GM23338 (cell line): ENCODE measurements at regions not wholly inside any gene's neighbourhood (a gene's known extent, or its start where the extent isn't known, plus 50 kb on each side); places are given as distances from the start of the nearest gene placed in this dataset.

Source experiments
- ATAC-seq: fragments of 200-7000 bp; cut with Tn5 transposase; 3 replicates; pipeline ENCODE4 v1.9.1; 2020
- DNase-seq: peaks from one replicate; pipeline ENCODE4 v3.0.0-alpha.2; 2015; ENCODE audit warnings: low spot score
- H2AFZ ChIP-seq: fragments of 200-600 bp; sonication (generic); 2 replicates; pipeline ENCODE4 v1.8.0; 2016; ENCODE audit warnings: antibody characterized with exemption, mild to moderate bottlenecking, moderate library complexity
- H3F3A ChIP-seq: fragments of 200-600 bp; sonication (generic); replicated peaks from 2 replicates; pipeline ENCODE4 v1.8.0; 2017; ENCODE audit warnings: antibody characterized with exemption, mixed run types, low read depth
- H3K27ac ChIP-seq: fragments of 200-600 bp; sonication (generic); 2 replicates; pipeline ENCODE4 v1.6.1; 2016; ENCODE audit warnings: low read depth
- H3K27me3 ChIP-seq: fragments of 200-600 bp; sonication (generic); 2 replicates; pipeline ENCODE4 v1.8.0; 2016; ENCODE audit warnings: mild to moderate bottlenecking, mixed run types, moderate library complexity; ENCODE audit not compliant: insufficient read depth
- H3K36me3 ChIP-seq: fragments of 200-600 bp; sonication (generic); 2 replicates; pipeline ENCODE4 v1.8.0; 2016; ENCODE audit warnings: mild to moderate bottlenecking; ENCODE audit not compliant: insufficient read depth
- H3K4me1 ChIP-seq: fragments of 200-600 bp; sonication (generic); 2 replicates; pipeline ENCODE4 v1.8.0; 2016; ENCODE audit warnings: mild to moderate bottlenecking, moderate library complexity; ENCODE audit not compliant: insufficient read depth
- H3K4me2 ChIP-seq: fragments of 200-600 bp; sonication (generic); 2 replicates; pipeline ENCODE4 v1.7.1; 2017; ENCODE audit warnings: mixed run types
- H3K4me3 ChIP-seq: fragments of 200-600 bp; sonication (generic); 2 replicates; pipeline ENCODE4 v1.6.1; 2016; ENCODE audit warnings: mixed run types
- H3K79me2 ChIP-seq: fragments of 200-600 bp; sonication (generic); replicated peaks from 2 replicates; pipeline ENCODE4 v1.8.0; 2017; ENCODE audit warnings: mild to moderate bottlenecking; ENCODE audit not compliant: insufficient read depth
- H3K9me2 ChIP-seq: fragments of 200-600 bp; sonication (generic); 2 replicates; pipeline ENCODE4 v1.8.0; 2017; ENCODE audit not compliant: insufficient read depth
- H4K20me1 ChIP-seq: fragments of 200-600 bp; sonication (generic); replicated peaks from 2 replicates; pipeline ENCODE4 v1.8.0; 2017; ENCODE audit warnings: mild to moderate bottlenecking; ENCODE audit not compliant: insufficient read depth
- H3K27ac Mint-ChIP-seq: 2 replicates; pipeline ENCODE4 v1.8.0; 2020; ENCODE audit warnings: inconsistent platforms, mild to moderate bottlenecking, moderate library complexity, mixed read lengths
- H3K27me3 Mint-ChIP-seq: 3 replicates; pipeline ENCODE4 v1.8.0; 2022; ENCODE audit warnings: low read depth, mild to moderate bottlenecking, moderate library complexity, mixed read lengths, inconsistent platforms; ENCODE audit not compliant: insufficient read depth, poor library complexity
- H3K36me3 Mint-ChIP-seq: 3 replicates; pipeline ENCODE4 v1.8.0; 2021; ENCODE audit warnings: low read depth, mild to moderate bottlenecking, inconsistent platforms, moderate library complexity, mixed read lengths
- H3K4me1 Mint-ChIP-seq: 3 replicates; pipeline ENCODE4 v1.8.0; 2020; ENCODE audit warnings: mild to moderate bottlenecking, inconsistent platforms, mixed read lengths
- H3K4me3 Mint-ChIP-seq: 3 replicates; pipeline ENCODE4 v1.8.0; 2021; ENCODE audit warnings: moderate library complexity, mild to moderate bottlenecking, inconsistent platforms, mixed read lengths
- H3K9me3 Mint-ChIP-seq: 3 replicates; pipeline ENCODE4 v1.8.0; 2020; ENCODE audit warnings: moderate library complexity, mild to moderate bottlenecking, inconsistent platforms, mixed read lengths
- CREB1 ChIP-seq: fragments of 250-450 bp; sonication (Bioruptor Pico); IDR thresholded peaks from 2 replicates; pipeline ENCODE4 v1.5.0; 2020; ENCODE audit warnings: low read depth, mild to moderate bottlenecking, moderate library complexity
- ETS1 ChIP-seq: IDR thresholded peaks from 2 replicates; pipeline ENCODE4 v1.6.1; 2016; ENCODE audit warnings: antibody characterized with exemption
- EZH2 ChIP-seq: fragments of 200-600 bp; sonication (generic); IDR thresholded peaks from one replicate; pipeline ENCODE4 v1.8.0; 2017; ENCODE audit warnings: antibody characterized with exemption, mild to moderate bottlenecking, low read depth; ENCODE audit not compliant: unreplicated experiment
- EZH2phosphoT487 ChIP-seq: fragments of 200-600 bp; sonication (generic); IDR thresholded peaks from one replicate; pipeline ENCODE4 v1.8.1; 2018; ENCODE audit warnings: antibody characterized with exemption; ENCODE audit not compliant: unreplicated experiment
- NANOG ChIP-seq: IDR thresholded peaks from 2 replicates; pipeline ENCODE4 v1.6.1; 2016; ENCODE audit warnings: antibody characterized with exemption, borderline replicate concordance
- ZNF114 ChIP-seq: fragments of 250-450 bp; sonication (Bioruptor Pico); IDR thresholded peaks from 2 replicates; pipeline ENCODE4 v1.5.0; 2020; ENCODE audit warnings: mild to moderate bottlenecking, moderate library complexity
- ZNF331 ChIP-seq: fragments of 250-450 bp; sonication (Bioruptor Pico); IDR thresholded peaks from 2 replicates; pipeline ENCODE4 v1.5.0; 2020; ENCODE audit warnings: low read depth, mild to moderate bottlenecking, moderate library complexity
- TF ChIP-seq, protein P1 (sequence below): IDR thresholded peaks from one replicate; pipeline ENCODE4 v1.6.1; 2018; ENCODE audit warnings: antibody characterized with exemption; ENCODE audit not compliant: unreplicated experiment
- TF ChIP-seq, protein P2 (sequence below), 2 experiments: fragments of 200-600 bp in 1 of 2; sonication (generic) in 1 of 2; conservative IDR thresholded peaks; 2 replicates each; pipeline versions ENCODE4 v1.5.1 to v1.6.1; 2016 to 2017; ENCODE audit warnings: antibody characterized with exemption in 2 of 2, low read depth in 2 of 2, mild to moderate bottlenecking in 2 of 2, moderate library complexity in 1 of 2

GRCh38 chr3:109642025-109642424 lies 304.7 kb upstream of the DPPA4 start:
- H3K9me3 Mint-ChIP-seq: no peaks in the 10 kb centered on the region
- H2AFZ ChIP-seq: no peak overlapping the region
- H3K27me3 Mint-ChIP-seq: peaks cover 2% of the 10 kb centered on the region

More at GRCh38 chr3:109642025-109642424, 304.7 kb upstream of the DPPA4 start:
- Mint-ChIP-seq H3K4me1 (peaks cover 5% of the 10 kb centered on the region; the same call in 1 of the 3 replicates), H3K4me3 (no peak overlapping the region), H3K27ac (no peak overlapping the region), H3K36me3 (no peaks in the 10 kb centered on the region)
- Histone ChIP-seq H3K4me2 (no peak overlapping the region), H3K27me3 (no peaks in the 10 kb centered on the region), H3K9me2 (no peaks in the 10 kb centered on the region), H3K27ac (no peak overlapping the region), H3K79me2 (no peaks in the 10 kb centered on the region), H3K4me1 (no peaks in the 10 kb centered on the region), H3F3A (no peaks in the 10 kb centered on the region), H3K36me3 (no peaks in the 10 kb centered on the region), H3K4me3 (no peak overlapping the region), H4K20me1 (no peaks in the 10 kb centered on the region)
- DNase-seq (no peak), ATAC-seq (no peak)
- TF ChIP-seq EZH2phosphoT487 (no peak), EZH2 (no peak), NANOG (no peak), ETS1 (no peak), CREB1 (CRISPR knock-in tag) (no peak), ZNF331 (CRISPR knock-in tag) (no peak), ZNF114 (CRISPR knock-in tag) (no peak)
- TF ChIP-seq, protein P1, sequence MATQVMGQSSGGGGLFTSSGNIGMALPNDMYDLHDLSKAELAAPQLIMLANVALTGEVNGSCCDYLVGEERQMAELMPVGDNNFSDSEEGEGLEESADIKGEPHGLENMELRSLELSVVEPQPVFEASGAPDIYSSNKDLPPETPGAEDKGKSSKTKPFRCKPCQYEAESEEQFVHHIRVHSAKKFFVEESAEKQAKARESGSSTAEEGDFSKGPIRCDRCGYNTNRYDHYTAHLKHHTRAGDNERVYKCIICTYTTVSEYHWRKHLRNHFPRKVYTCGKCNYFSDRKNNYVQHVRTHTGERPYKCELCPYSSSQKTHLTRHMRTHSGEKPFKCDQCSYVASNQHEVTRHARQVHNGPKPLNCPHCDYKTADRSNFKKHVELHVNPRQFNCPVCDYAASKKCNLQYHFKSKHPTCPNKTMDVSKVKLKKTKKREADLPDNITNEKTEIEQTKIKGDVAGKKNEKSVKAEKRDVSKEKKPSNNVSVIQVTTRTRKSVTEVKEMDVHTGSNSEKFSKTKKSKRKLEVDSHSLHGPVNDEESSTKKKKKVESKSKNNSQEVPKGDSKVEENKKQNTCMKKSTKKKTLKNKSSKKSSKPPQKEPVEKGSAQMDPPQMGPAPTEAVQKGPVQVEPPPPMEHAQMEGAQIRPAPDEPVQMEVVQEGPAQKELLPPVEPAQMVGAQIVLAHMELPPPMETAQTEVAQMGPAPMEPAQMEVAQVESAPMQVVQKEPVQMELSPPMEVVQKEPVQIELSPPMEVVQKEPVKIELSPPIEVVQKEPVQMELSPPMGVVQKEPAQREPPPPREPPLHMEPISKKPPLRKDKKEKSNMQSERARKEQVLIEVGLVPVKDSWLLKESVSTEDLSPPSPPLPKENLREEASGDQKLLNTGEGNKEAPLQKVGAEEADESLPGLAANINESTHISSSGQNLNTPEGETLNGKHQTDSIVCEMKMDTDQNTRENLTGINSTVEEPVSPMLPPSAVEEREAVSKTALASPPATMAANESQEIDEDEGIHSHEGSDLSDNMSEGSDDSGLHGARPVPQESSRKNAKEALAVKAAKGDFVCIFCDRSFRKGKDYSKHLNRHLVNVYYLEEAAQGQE: no peak
- TF ChIP-seq, protein P2, sequence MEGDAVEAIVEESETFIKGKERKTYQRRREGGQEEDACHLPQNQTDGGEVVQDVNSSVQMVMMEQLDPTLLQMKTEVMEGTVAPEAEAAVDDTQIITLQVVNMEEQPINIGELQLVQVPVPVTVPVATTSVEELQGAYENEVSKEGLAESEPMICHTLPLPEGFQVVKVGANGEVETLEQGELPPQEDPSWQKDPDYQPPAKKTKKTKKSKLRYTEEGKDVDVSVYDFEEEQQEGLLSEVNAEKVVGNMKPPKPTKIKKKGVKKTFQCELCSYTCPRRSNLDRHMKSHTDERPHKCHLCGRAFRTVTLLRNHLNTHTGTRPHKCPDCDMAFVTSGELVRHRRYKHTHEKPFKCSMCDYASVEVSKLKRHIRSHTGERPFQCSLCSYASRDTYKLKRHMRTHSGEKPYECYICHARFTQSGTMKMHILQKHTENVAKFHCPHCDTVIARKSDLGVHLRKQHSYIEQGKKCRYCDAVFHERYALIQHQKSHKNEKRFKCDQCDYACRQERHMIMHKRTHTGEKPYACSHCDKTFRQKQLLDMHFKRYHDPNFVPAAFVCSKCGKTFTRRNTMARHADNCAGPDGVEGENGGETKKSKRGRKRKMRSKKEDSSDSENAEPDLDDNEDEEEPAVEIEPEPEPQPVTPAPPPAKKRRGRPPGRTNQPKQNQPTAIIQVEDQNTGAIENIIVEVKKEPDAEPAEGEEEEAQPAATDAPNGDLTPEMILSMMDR (conservative IDR thresholded peaks at IDR 0.05; ENCODE audit: low read depth in 2 of 2): no peak
